ENCODE measurements at regions not wholly inside any gene's neighbourhood (a gene's known extent, or its start where the extent isn't known, plus 50 kb on each side); places are given as distances from the start of the nearest gene placed in this dataset.

DNA sequence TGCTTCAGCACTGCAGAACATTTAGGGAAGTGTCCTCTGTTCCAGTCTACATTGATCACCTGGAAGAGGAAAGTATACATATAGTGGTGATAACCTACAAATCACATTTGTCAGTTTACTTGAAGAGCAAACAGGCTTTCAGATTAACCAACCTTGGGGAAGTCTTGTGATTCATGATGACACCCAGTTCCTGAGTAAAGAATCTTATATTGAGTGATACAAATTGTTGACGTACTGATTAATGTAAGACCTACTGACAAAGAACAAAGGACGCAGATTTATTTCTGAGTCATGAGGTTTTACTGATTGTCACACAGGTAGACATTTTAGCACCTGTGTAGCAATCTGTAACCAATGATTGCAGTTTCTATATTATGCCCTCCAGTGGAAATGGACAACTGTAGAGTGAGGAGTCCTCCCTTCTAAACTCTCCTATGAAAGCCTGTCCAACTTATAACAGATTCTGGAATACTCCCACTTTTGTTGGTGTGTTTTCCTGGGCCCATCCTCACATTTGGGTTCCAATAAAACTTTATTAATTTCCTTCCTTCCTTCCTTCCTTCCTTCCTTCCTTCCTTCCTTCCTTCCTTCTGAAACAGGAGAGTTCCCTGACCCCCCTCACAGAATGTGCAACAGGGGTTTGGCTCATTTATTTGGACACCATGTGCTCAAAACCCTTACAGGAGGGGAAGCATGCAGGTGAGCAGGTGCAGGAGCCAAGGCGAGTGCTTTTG, 113.5 kb downstream of the SLC35B3 start:
- TF ChIP-seq EZH2 (IDR thresholded peaks at IDR 0.05; ENCODE audit: borderline replicate concordance, low read length) = no peak
- no peak for TF ChIP-seq CTCF (conservative IDR thresholded peaks at IDR 0.05 in 1 of 2, IDR thresholded peaks at IDR 0.05 in 1 of 2; ENCODE audit: extremely low read depth in 1 of 2, insufficient read depth in 1 of 2, low read depth in 1 of 2, low read length in 2 of 2)
